ENCODE measurements at regions not wholly inside any gene's neighbourhood (a gene's known extent, or its start where the extent isn't known, plus 50 kb on each side); places are given as distances from the start of the nearest gene placed in this dataset.
"Not testable (repeated sequence)": the region's sequence is repeated elsewhere in the genome, so short reads cannot be mapped to it uniquely, and the experiment has no call there.

GRCh38 chr17:27049104-27049784, 244.7 kb upstream of the WSB1 start:
- DNase-seq (ENCODE audit: low read depth in 1 of 2, low spot score in 1 of 2), result no peak

- DNase-seq (ENCODE audit: low read depth in 1 of 2, low spot score in 1 of 2), result no peak
Observed at GRCh38 chr17:27065588-27065987, 228.3 kb upstream of the WSB1 start.

GRCh38 chr17:27066315-27066714, 227.6 kb upstream of the WSB1 start:
- no peak for DNase-seq (ENCODE audit: low read depth in 1 of 2, low spot score in 1 of 2)

GRCh38 chr17:27069842-27070508, 223.9 kb upstream of the WSB1 start:
- DNase-seq (ENCODE audit: low read depth in 1 of 2, low spot score in 1 of 2), result no peak

- DNase-seq (ENCODE audit: low read depth in 1 of 2, low spot score in 1 of 2), result no peak
Observed at GRCh38 chr17:27070836-27071235, 223.1 kb upstream of the WSB1 start.

- no peak for DNase-seq (ENCODE audit: low read depth in 1 of 2, low spot score in 1 of 2)
Observed at GRCh38 chr17:27072885-27073284, 221.0 kb upstream of the WSB1 start.

GRCh38 chr17:27076814-27077213, 217.1 kb upstream of the WSB1 start:
- DNase-seq (ENCODE audit: low read depth in 1 of 2, low spot score in 1 of 2), result no peak

- no peak for DNase-seq (ENCODE audit: low read depth in 1 of 2, low spot score in 1 of 2)
Observed at GRCh38 chr17:27078296-27078695, 215.6 kb upstream of the WSB1 start.

- DNase-seq (ENCODE audit: low read depth in 1 of 2, low spot score in 1 of 2), result no peak
Observed at GRCh38 chr17:27079660-27080059, 214.3 kb upstream of the WSB1 start.

- no peak for DNase-seq (ENCODE audit: low read depth in 1 of 2, low spot score in 1 of 2)
Observed at GRCh38 chr17:27081002-27081638, 212.8 kb upstream of the WSB1 start.

- DNase-seq (ENCODE audit: low read depth in 1 of 2, low spot score in 1 of 2), result no peak
Observed at GRCh38 chr17:27082023-27082774, 211.7 kb upstream of the WSB1 start.

- no peak for DNase-seq (ENCODE audit: low read depth in 1 of 2, low spot score in 1 of 2)
Observed at GRCh38 chr17:27082775-27083154, 211.1 kb upstream of the WSB1 start.

GRCh38 chr17:27083408-27084185, 210.3 kb upstream of the WSB1 start:
- no peak for DNase-seq (ENCODE audit: low read depth in 1 of 2, low spot score in 1 of 2)

- DNase-seq (ENCODE audit: low read depth in 1 of 2, low spot score in 1 of 2), result no peak
Observed at GRCh38 chr17:27085517-27085916, 208.4 kb upstream of the WSB1 start.

- DNase-seq (ENCODE audit: low read depth in 1 of 2, low spot score in 1 of 2), result no peak
Observed at GRCh38 chr17:27086526-27086925, 207.4 kb upstream of the WSB1 start.

- DNase-seq (ENCODE audit: low read depth in 1 of 2, low spot score in 1 of 2), result no peak
Observed at GRCh38 chr17:27087935-27088766, 205.8 kb upstream of the WSB1 start.

- no peak for DNase-seq (ENCODE audit: low read depth in 1 of 2, low spot score in 1 of 2)
Observed at GRCh38 chr17:27088767-27089078, 205.2 kb upstream of the WSB1 start.

GRCh38 chr17:27089079-27089928, 204.6 kb upstream of the WSB1 start:
- DNase-seq (ENCODE audit: low read depth in 1 of 2, low spot score in 1 of 2), result not testable (repeated sequence)

GRCh38 chr17:27089929-27090247, 204.0 kb upstream of the WSB1 start:
- no peak for DNase-seq (ENCODE audit: low read depth in 1 of 2, low spot score in 1 of 2)
